Astrocyte (in vitro differentiated cells and primary cell): ENCODE measurements at regions not wholly inside any gene's neighbourhood (a gene's known extent, or its start where the extent isn't known, plus 50 kb on each side); places are given as distances from the start of the nearest gene placed in this dataset.

Experiments
- DNase-seq: peaks from one replicate; pipeline ENCODE4 v3.0.0-alpha.2; 2010; ENCODE audit warnings: low read depth
- FAIRE-seq: peaks from 2 replicates; lab custom pipeline; 2011; peaks lifted over from hg19 to GRCh38; lab: Jason Lieb, UNC
- H2AFZ ChIP-seq: 2 replicates; pipeline ENCODE4 v1.6.0; 2012; ENCODE audit warnings: low read depth, low read length, inconsistent platforms
- H3K27ac ChIP-seq: 2 replicates; pipeline ENCODE4 v1.5.1; 2011; ENCODE audit warnings: low read depth, low read length, inconsistent platforms
- H3K27me3 ChIP-seq: 2 replicates; pipeline ENCODE4 v1.6.0; 2011; ENCODE audit warnings: low read length, inconsistent platforms; ENCODE audit not compliant: insufficient read depth
- H3K36me3 ChIP-seq: 2 replicates; pipeline ENCODE4 v1.5.1; 2011; ENCODE audit warnings: low read length, inconsistent platforms; ENCODE audit not compliant: insufficient read depth
- H3K4me1 ChIP-seq: 2 replicates; pipeline ENCODE4 v1.5.1; 2011; ENCODE audit warnings: low read length, inconsistent platforms; ENCODE audit not compliant: insufficient read depth
- H3K4me2 ChIP-seq: 2 replicates; pipeline ENCODE4 v1.6.0; 2012; ENCODE audit warnings: low read length, inconsistent platforms
- H3K4me3 ChIP-seq: 2 replicates; pipeline ENCODE4 v1.5.1; 2011; ENCODE audit warnings: low read depth, mild to moderate bottlenecking, low read length, inconsistent platforms; ENCODE audit not compliant: insufficient read depth
- H3K79me2 ChIP-seq: 2 replicates; pipeline ENCODE4 v1.6.0; 2012; ENCODE audit warnings: mild to moderate bottlenecking, low read length, inconsistent platforms; ENCODE audit not compliant: insufficient read depth
- H3K9ac ChIP-seq: 2 replicates; pipeline ENCODE4 v1.6.0; 2012; ENCODE audit warnings: mild to moderate bottlenecking, low read length, inconsistent platforms
- H3K9me3 ChIP-seq: 2 replicates; pipeline ENCODE4 v1.5.1; 2012; ENCODE audit warnings: low read depth, mild to moderate bottlenecking, low read length, inconsistent platforms; ENCODE audit not compliant: insufficient read depth
- H4K20me1 ChIP-seq: 2 replicates; pipeline ENCODE4 v1.6.0; 2012; ENCODE audit warnings: low read length, inconsistent platforms; ENCODE audit not compliant: insufficient read depth
- H3K27ac Mint-ChIP-seq: one replicate; pipeline ENCODE4 v1.8.0; 2021; ENCODE audit warnings: mild to moderate bottlenecking, mixed read lengths; ENCODE audit not compliant: unreplicated experiment
- H3K27me3 Mint-ChIP-seq: one replicate; pipeline ENCODE4 v1.8.0; 2021; ENCODE audit warnings: low read depth, mixed read lengths; ENCODE audit not compliant: unreplicated experiment
- H3K36me3 Mint-ChIP-seq: one replicate; pipeline ENCODE4 v1.8.0; 2021; ENCODE audit warnings: low read depth, mixed read lengths; ENCODE audit not compliant: unreplicated experiment
- H3K4me1 Mint-ChIP-seq: one replicate; pipeline ENCODE4 v1.8.0; 2021; ENCODE audit warnings: low read depth, mixed read lengths; ENCODE audit not compliant: unreplicated experiment
- H3K4me3 Mint-ChIP-seq: one replicate; pipeline ENCODE4 v1.8.0; 2021; ENCODE audit warnings: mild to moderate bottlenecking, moderate library complexity, mixed read lengths; ENCODE audit not compliant: unreplicated experiment
- H3K9me3 Mint-ChIP-seq: one replicate; pipeline ENCODE4 v1.8.0; 2021; ENCODE audit warnings: mild to moderate bottlenecking, mixed read lengths; ENCODE audit not compliant: unreplicated experiment
- EZH2 ChIP-seq: IDR thresholded peaks from 2 replicates; pipeline ENCODE4 v1.6.1; 2012; ENCODE audit warnings: mild to moderate bottlenecking, low read length, inconsistent platforms; ENCODE audit not compliant: insufficient read depth
- TF ChIP-seq, protein P1 (sequence below): IDR thresholded peaks from 2 replicates; pipeline ENCODE4 v1.5.1; 2011; ENCODE audit warnings: low read depth, mild to moderate bottlenecking, inconsistent platforms, low read length, moderate library complexity; ENCODE audit not compliant: insufficient read depth

DNA sequence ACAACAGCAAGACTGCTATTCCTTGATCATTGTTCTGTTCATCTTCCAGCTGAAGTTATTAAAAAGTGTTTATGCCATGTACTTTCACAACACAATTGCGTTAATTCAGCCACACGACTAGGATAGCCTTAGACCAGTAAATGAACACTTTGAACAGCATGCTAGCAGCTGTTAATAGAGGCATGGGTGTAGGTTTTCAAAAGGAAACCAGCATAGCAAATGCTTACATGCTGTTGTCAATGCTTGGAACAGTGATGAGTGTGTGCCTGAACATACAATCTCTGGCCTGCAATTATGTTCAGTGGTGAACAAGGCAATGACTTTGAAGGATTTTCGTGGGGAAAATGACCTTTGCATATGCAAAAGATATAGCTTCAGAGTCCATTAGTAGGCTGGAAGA, 127.4 kb upstream of the RBM19 start:
- Histone ChIP-seq H3K79me2 (no peaks in the 10 kb centered on the region), H2AFZ (no peak overlapping the region), H3K27me3 (no peaks in the 10 kb centered on the region), H3K36me3 (no peaks in the 10 kb centered on the region), H3K9ac (no peak overlapping the region), H3K4me1 (no peaks in the 10 kb centered on the region), H3K27ac (no peak overlapping the region), H3K4me3 (no peak overlapping the region), H3K4me2 (no peak overlapping the region), H4K20me1 (no peaks in the 10 kb centered on the region), H3K9me3 (no peaks in the 10 kb centered on the region)
- peaks cover 20% of the 10 kb centered on the region for H3K27me3 Mint-ChIP-seq
- H3K4me1 Mint-ChIP-seq, result no peaks in the 10 kb centered on the region
- no peak for TF ChIP-seq EZH2
- TF ChIP-seq, protein P1, sequence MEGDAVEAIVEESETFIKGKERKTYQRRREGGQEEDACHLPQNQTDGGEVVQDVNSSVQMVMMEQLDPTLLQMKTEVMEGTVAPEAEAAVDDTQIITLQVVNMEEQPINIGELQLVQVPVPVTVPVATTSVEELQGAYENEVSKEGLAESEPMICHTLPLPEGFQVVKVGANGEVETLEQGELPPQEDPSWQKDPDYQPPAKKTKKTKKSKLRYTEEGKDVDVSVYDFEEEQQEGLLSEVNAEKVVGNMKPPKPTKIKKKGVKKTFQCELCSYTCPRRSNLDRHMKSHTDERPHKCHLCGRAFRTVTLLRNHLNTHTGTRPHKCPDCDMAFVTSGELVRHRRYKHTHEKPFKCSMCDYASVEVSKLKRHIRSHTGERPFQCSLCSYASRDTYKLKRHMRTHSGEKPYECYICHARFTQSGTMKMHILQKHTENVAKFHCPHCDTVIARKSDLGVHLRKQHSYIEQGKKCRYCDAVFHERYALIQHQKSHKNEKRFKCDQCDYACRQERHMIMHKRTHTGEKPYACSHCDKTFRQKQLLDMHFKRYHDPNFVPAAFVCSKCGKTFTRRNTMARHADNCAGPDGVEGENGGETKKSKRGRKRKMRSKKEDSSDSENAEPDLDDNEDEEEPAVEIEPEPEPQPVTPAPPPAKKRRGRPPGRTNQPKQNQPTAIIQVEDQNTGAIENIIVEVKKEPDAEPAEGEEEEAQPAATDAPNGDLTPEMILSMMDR, result no peak
- FAIRE-seq (peak; percentile 13), DNase-seq (no peak)
- peaks cover 9% of the 10 kb centered on the region for H3K9me3 Mint-ChIP-seq
- H3K4me3 Mint-ChIP-seq, result no peak overlapping the region
- no peaks in the 10 kb centered on the region for H3K36me3 Mint-ChIP-seq
- no peak overlapping the region for H3K27ac Mint-ChIP-seq

DNA sequence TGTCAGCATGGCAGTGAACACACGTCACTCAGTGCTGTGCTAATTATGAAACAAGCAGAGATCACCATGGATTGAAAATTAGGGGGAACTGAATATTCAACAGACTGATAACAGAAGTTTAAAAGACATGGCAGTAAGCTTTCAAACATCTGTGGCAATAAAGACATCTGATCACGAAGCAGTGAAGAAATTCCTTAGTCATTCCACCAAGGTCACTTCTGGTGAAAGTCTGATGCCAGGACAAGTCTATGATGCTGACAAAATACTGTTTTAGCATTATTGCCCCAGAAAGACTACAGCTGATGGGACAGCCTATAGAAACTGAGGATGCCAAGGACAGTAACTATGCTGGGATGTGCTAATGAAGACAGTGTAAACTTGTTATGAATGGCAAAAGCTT, 126.9 kb upstream of the RBM19 start:
- H3K9ac ChIP-seq, result no peak overlapping the region
- FAIRE-seq, result no peak
- no peaks in the 10 kb centered on the region for H3K9me3 ChIP-seq
- no peak overlapping the region for H2AFZ ChIP-seq
- H3K4me3 Mint-ChIP-seq, result no peak overlapping the region
- no peaks in the 10 kb centered on the region for H3K27me3 ChIP-seq
- no peaks in the 10 kb centered on the region for H3K4me1 Mint-ChIP-seq
- no peak overlapping the region for H3K4me2 ChIP-seq
- no peaks in the 10 kb centered on the region for H3K79me2 ChIP-seq
- no peak overlapping the region for H3K4me3 ChIP-seq
- H3K4me1 ChIP-seq, result no peaks in the 10 kb centered on the region
- H3K27me3 Mint-ChIP-seq, result peaks cover 19% of the 10 kb centered on the region
- H3K27ac Mint-ChIP-seq, result no peak overlapping the region
- no peak for DNase-seq
- no peak overlapping the region for H3K27ac ChIP-seq
- peaks cover 9% of the 10 kb centered on the region for H3K9me3 Mint-ChIP-seq
- TF ChIP-seq, protein P1, result no peak
- TF ChIP-seq EZH2, result no peak
- no peaks in the 10 kb centered on the region for H3K36me3 Mint-ChIP-seq
- H3K36me3 ChIP-seq, result no peaks in the 10 kb centered on the region
- H4K20me1 ChIP-seq, result no peaks in the 10 kb centered on the region

- no peaks in the 10 kb centered on the region for H3K79me2 ChIP-seq
- Mint-ChIP-seq H3K27ac (no peak overlapping the region), H3K27me3 (peaks cover 30% of the 10 kb centered on the region), H3K4me1 (no peaks in the 10 kb centered on the region), H3K4me3 (no peak overlapping the region), H3K36me3 (no peaks in the 10 kb centered on the region), H3K9me3 (peaks cover 3% of the 10 kb centered on the region)
- H3K36me3 ChIP-seq, result no peaks in the 10 kb centered on the region
- H3K9ac ChIP-seq, result no peak overlapping the region
- peaks cover 2% of the 10 kb centered on the region for H3K9me3 ChIP-seq
- DNase-seq (no peak), FAIRE-seq (no peak)
- TF ChIP-seq EZH2, result no peak
- TF ChIP-seq, protein P1, result no peak
- H4K20me1 ChIP-seq, result no peaks in the 10 kb centered on the region
- no peaks in the 10 kb centered on the region for H3K4me1 ChIP-seq
- no peak overlapping the region for H3K4me3 ChIP-seq
- no peak overlapping the region for H3K27ac ChIP-seq
- no peak overlapping the region for H3K4me2 ChIP-seq
- no peaks in the 10 kb centered on the region for H3K27me3 ChIP-seq
- no peak overlapping the region for H2AFZ ChIP-seq
Measured at GRCh38 chr12:114090211-114090610, 124.1 kb upstream of the RBM19 start.
